Epithelial cell of proximal tubule (primary cell): ENCODE measurements at regions not wholly inside any gene's neighbourhood (a gene's known extent, or its start where the extent isn't known, plus 50 kb on each side); places are given as distances from the start of the nearest gene placed in this dataset.

Experiments
- DNase-seq: peaks from one replicate; pipeline ENCODE4 v3.0.0-alpha.2; 2011; ENCODE audit warnings: low read depth
- H3K4me3 ChIP-seq: 2 replicates; pipeline ENCODE4 v1.5.1; 2011; ENCODE audit warnings: low read depth, mild to moderate bottlenecking, low read length
- CTCF ChIP-seq: conservative IDR thresholded peaks from 2 replicates; pipeline ENCODE4 v1.5.1; 2012; ENCODE audit warnings: low read depth, mild to moderate bottlenecking, low read length

DNA sequence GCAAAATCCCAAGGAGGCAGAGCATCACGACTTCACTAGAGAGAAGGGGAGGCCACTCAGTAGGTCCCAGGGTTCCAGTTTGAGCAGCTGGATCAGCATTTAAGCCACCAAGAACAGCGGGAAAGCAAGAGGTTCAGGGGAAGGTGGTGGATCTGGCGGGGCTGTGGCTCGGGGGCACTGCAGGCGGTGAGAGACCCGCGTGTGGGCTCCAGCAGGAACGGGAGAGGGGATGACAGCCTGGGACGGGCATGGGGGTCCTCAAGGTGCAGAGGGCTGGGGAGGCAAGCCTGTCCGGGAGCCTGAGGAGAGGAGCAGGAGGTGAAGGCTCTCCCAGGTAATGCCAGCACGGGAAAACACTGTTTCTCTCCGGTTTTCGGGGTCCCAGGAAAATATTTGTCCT is 123.6 kb downstream of the IRX2 start:
- no peak for TF ChIP-seq CTCF
- no peak for DNase-seq
- no peak overlapping the region for H3K4me3 ChIP-seq

GRCh38 chr5:2626572-2626971 is 124.9 kb downstream of the IRX2 start:
- no peak overlapping the region for H3K4me3 ChIP-seq
- no peak for DNase-seq
- no peak for TF ChIP-seq CTCF

DNA sequence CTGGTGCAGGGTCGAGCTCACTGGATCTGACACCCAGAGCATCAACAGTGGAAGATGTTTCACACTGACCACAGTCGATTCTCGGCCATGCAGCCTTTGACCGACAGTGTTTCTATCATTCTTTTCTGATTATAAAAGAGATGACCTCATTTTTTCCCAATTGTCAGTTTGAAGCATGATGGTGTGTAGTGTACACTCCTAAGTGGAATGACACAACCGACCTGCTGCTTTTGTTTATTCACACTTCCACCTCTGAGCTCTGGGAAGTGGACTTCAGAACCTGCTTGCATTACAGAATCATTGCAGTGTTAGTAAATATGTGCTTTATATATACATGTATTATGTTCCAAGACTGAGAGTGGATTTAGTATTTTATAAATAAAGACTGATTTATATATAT is 128.6 kb downstream of the IRX2 start:
- DNase-seq: no peak
- H3K4me3 ChIP-seq: no peak overlapping the region
- no peak for TF ChIP-seq CTCF

DNA sequence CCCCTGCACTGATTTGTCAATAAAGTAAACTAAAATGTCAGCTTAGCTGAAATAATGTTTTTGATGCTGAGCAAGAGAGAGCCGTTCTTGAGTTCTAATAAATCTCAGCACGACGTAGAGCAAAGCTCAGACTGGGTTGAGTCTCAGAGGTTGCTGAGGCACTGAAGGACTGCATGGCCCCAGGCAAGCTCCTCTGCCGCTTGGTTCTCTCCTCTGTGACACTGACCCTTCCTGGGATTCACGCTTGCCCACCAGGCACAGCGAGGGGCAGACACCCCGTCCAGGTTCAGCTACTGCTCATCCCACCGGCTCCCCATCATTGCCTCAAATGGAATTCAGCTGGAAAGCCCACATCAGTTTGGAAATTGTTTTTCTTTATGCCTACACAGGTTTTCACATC is 129.8 kb downstream of the IRX2 start:
- DNase-seq: no peak
- no peak overlapping the region for H3K4me3 ChIP-seq
- TF ChIP-seq CTCF: no peak

DNA sequence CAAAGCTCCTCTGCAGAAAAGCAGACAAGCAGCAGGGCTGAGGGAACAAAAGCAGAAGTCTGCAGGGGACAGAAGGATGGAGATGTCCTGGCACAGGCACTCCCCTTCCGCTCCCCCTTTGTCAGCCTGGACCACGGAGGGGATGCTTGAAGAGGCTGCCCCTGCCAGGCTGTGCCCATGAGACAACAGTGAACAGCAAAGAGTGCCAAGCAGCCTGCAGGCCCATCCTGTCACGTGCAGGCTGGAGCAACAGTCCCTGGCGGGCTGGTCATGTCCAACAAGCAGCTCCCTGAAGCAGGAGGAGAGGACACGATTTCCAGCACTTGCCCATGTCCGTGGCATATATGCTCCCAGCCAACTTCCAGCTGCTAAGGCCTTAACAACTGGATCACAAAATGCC is 132.3 kb downstream of the IRX2 start:
- no peak for DNase-seq
- no peak overlapping the region for H3K4me3 ChIP-seq
- TF ChIP-seq CTCF: no peak

DNA sequence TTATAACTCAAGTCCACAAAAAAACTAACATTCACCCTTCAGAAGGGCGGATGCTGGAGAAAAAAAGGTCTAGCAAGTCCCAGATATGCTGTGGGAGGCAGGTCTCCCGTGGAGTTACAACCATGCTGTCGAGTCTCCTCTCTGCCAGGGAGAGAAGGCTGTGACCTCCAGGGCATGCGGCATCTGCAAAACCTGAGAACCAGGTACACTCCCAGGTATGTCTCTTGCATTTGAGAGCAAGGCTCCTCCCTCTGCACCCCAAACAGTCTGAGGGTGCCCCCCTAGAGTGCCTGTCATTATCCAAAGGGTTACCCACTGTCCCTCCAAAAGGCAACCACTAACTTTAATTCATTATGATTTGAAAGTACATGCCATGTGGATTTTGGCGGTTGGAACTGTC is 134.0 kb downstream of the IRX2 start:
- DNase-seq: no peak
- TF ChIP-seq CTCF: no peak
- H3K4me3 ChIP-seq: no peak overlapping the region

DNA sequence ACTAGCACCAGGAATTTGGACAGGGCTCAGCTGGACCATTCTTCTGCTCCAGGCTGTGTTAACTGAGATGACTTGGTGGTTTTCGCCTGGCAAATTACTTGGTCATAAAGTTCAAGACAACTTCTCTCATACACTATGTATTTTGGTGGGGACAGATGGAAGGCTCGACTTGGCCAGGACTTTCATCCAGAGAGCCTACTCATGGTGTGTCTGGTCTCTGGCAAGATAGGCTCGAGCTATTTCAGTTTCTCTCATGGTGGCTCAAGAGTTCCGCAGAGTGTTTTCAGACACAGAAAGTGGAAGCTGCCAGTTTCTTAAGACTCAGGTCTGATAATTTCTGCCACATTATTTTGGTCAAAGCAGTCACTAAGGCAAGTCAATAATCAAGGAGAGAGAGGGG is 135.6 kb downstream of the IRX2 start:
- TF ChIP-seq CTCF: no peak
- DNase-seq: no peak
- no peak overlapping the region for H3K4me3 ChIP-seq
